ENCODE measurements at regions not wholly inside any gene's neighbourhood (a gene's known extent, or its start where the extent isn't known, plus 50 kb on each side); places are given as distances from the start of the nearest gene placed in this dataset.

GRCh38 chr6:50461696-50462095, 251.6 kb upstream of the TFAP2D start (continued):
- TF ChIP-seq ZNF529 (tag by site-specific recombination; IDR thresholded peaks at IDR 0.05; ENCODE audit: insufficient replicate concordance) (no peak), ZNF433 (tag by site-specific recombination; IDR thresholded peaks at IDR 0.05; ENCODE audit: low read depth) (no peak)

GRCh38 chr6:50463931-50464330, 249.4 kb upstream of the TFAP2D start:
- Histone ChIP-seq H3K27ac (ENCODE audit: extremely low read depth, low read depth, low read length) (no peak overlapping the region), H3K4me3 (ENCODE audit: low read depth, low read length) (no peak overlapping the region), H3K9me3 (ENCODE audit: control insufficient read depth, insufficient read depth, low read depth, low read length) (no peaks in the 10 kb centered on the region), H3K4me1 (ENCODE audit: control insufficient read depth, insufficient read depth, low read length) (no peaks in the 10 kb centered on the region), H3K36me3 (ENCODE audit: control insufficient read depth in 2 of 2, insufficient read depth in 1 of 2, low read length in 2 of 2) (no peaks in the 10 kb centered on the region)
- ChIA-PET CTCF (no interaction called here), POLR2A (no interaction called here)
- TF ChIP-seq SALL2 (tag by site-specific recombination; IDR thresholded peaks at IDR 0.05; ENCODE audit: borderline replicate concordance) (no peak), SP3 (tag by site-specific recombination; IDR thresholded peaks at IDR 0.05) (no peak), ZNF433 (tag by site-specific recombination; IDR thresholded peaks at IDR 0.05; ENCODE audit: low read depth) (no peak), ZNF169 (tag by site-specific recombination; IDR thresholded peaks at IDR 0.05) (no peak), KLF16 (tag by site-specific recombination; IDR thresholded peaks at IDR 0.05) (no peak), ZBTB8A (tag by site-specific recombination; IDR thresholded peaks at IDR 0.05) (no peak), ZNF701 (tag by site-specific recombination; IDR thresholded peaks at IDR 0.05) (no peak), KLF8 (tag by site-specific recombination; IDR thresholded peaks at IDR 0.05) (no peak), ZFP3 (tag by site-specific recombination; IDR thresholded peaks at IDR 0.05; ENCODE audit: low read depth) (no peak), MEIS1 (CRISPR knock-in tag; IDR thresholded peaks at IDR 0.05; ENCODE audit: borderline replicate concordance) (no peak), KLF7 (tag by site-specific recombination; IDR thresholded peaks at IDR 0.05; ENCODE audit: borderline replicate concordance) (no peak), ZNF426 (tag by site-specific recombination; IDR thresholded peaks at IDR 0.05) (no peak), ZNF555 (tag by site-specific recombination; conservative IDR thresholded peaks at IDR 0.05) (no peak)
- TF ChIP-seq, protein P1, sequence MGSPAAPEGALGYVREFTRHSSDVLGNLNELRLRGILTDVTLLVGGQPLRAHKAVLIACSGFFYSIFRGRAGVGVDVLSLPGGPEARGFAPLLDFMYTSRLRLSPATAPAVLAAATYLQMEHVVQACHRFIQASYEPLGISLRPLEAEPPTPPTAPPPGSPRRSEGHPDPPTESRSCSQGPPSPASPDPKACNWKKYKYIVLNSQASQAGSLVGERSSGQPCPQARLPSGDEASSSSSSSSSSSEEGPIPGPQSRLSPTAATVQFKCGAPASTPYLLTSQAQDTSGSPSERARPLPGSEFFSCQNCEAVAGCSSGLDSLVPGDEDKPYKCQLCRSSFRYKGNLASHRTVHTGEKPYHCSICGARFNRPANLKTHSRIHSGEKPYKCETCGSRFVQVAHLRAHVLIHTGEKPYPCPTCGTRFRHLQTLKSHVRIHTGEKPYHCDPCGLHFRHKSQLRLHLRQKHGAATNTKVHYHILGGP (tag by site-specific recombination; IDR thresholded peaks at IDR 0.05), result no peak
- TF ChIP-seq, protein P2, sequence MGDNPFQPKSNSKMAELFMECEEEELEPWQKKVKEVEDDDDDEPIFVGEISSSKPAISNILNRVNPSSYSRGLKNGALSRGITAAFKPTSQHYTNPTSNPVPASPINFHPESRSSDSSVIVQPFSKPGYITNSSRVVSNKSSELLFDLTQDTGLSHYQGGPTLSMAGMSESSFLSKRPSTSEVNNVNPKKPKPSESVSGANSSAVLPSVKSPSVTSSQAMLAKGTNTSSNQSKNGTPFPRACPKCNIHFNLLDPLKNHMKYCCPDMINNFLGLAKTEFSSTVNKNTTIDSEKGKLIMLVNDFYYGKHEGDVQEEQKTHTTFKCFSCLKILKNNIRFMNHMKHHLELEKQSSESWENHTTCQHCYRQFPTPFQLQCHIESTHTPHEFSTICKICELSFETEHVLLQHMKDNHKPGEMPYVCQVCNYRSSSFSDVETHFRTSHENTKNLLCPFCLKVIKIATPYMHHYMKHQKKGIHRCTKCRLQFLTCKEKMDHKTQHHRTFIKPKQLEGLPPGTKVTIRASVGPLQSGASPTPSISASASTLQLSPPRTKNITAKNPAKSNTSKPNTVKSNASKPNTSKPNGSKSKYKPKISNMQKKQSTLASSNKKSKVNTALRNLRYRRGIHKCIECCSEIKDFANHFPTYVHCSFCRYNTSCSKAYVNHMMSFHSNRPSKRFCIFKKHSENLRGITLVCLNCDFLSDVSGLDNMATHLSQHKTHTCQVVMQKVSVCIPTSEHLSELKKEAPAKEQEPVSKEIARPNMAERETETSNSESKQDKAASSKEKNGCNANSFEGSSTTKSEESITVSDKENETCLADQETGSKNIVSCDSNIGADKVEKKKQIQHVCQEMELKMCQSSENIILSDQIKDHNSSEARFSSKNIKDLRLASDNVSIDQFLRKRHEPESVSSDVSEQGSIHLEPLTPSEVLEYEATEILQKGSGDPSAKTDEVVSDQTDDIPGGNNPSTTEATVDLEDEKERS (tag by site-specific recombination; IDR thresholded peaks at IDR 0.05), result no peak
- TF ChIP-seq, protein P3, sequence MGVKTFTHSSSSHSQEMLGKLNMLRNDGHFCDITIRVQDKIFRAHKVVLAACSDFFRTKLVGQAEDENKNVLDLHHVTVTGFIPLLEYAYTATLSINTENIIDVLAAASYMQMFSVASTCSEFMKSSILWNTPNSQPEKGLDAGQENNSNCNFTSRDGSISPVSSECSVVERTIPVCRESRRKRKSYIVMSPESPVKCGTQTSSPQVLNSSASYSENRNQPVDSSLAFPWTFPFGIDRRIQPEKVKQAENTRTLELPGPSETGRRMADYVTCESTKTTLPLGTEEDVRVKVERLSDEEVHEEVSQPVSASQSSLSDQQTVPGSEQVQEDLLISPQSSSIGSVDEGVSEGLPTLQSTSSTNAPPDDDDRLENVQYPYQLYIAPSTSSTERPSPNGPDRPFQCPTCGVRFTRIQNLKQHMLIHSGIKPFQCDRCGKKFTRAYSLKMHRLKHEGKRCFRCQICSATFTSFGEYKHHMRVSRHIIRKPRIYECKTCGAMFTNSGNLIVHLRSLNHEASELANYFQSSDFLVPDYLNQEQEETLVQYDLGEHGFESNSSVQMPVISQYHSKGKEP (tag by site-specific recombination; IDR thresholded peaks at IDR 0.05), result no peak

DNA sequence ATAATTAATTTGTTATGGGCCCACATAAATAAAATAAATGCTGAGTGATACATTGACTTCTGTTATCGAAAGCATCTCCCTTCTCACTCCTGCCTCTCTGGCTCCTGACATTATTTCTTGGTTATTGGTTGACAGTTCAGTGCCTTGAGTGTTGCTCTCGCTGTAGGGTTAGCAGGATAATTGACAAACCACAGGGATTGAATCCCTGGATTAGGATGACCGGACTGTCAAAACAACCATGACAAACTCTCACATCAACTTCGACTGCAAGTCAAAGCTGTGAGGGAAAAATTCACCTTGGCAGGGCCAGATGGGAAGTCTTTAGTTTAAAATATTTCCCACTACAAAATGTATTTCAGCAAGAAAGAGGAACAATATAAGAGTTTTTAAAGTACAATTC, 245.4 kb upstream of the TFAP2D start:
- no peaks in the 10 kb centered on the region for H3K4me1 ChIP-seq (ENCODE audit: control insufficient read depth, insufficient read depth, low read length)
- POLR2A ChIA-PET, result no interaction called here
- CTCF ChIA-PET, result no interaction called here
- no peaks in the 10 kb centered on the region for H3K36me3 ChIP-seq (ENCODE audit: control insufficient read depth in 2 of 2, insufficient read depth in 1 of 2, low read length in 2 of 2)
- no peaks in the 10 kb centered on the region for H3K9me3 ChIP-seq (ENCODE audit: control insufficient read depth, insufficient read depth, low read depth, low read length)
- no peak overlapping the region for H3K4me3 ChIP-seq (ENCODE audit: low read depth, low read length)
- TF ChIP-seq PATZ1 (tag by site-specific recombination; IDR thresholded peaks at IDR 0.05), result no peak
- TF ChIP-seq, protein P4, sequence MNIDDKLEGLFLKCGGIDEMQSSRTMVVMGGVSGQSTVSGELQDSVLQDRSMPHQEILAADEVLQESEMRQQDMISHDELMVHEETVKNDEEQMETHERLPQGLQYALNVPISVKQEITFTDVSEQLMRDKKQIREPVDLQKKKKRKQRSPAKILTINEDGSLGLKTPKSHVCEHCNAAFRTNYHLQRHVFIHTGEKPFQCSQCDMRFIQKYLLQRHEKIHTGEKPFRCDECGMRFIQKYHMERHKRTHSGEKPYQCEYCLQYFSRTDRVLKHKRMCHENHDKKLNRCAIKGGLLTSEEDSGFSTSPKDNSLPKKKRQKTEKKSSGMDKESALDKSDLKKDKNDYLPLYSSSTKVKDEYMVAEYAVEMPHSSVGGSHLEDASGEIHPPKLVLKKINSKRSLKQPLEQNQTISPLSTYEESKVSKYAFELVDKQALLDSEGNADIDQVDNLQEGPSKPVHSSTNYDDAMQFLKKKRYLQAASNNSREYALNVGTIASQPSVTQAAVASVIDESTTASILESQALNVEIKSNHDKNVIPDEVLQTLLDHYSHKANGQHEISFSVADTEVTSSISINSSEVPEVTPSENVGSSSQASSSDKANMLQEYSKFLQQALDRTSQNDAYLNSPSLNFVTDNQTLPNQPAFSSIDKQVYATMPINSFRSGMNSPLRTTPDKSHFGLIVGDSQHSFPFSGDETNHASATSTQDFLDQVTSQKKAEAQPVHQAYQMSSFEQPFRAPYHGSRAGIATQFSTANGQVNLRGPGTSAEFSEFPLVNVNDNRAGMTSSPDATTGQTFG (tag by site-specific recombination; IDR thresholded peaks at IDR 0.05; ENCODE audit: borderline replicate concordance), result no peak
- no peak overlapping the region for H3K27ac ChIP-seq (ENCODE audit: extremely low read depth, low read depth, low read length)

Measured in HEK293 (cell line).